Body of pancreas (tissue), 4 donors: ENCODE measurements at regions not wholly inside any gene's neighbourhood (a gene's known extent, or its start where the extent isn't known, plus 50 kb on each side); places are given as distances from the start of the nearest gene placed in this dataset.

Experiments
- CTCF ChIP-seq, 7 experiments: fragments of 450-650 bp in 4 of 7; fragments of 200-600 bp in 3 of 7; sonication (generic) in 3 of 7; IDR thresholded peaks; one replicate each; pipeline ENCODE4 v1.5.1; 2016 to 2019; ENCODE audit warnings: antibody characterized with exemption in 7 of 7
- POLR2A ChIP-seq, 3 donors: fragments of 450-650 bp; IDR thresholded peaks; one replicate each; pipeline ENCODE4 v1.6.1; 2016; ENCODE audit warnings: antibody characterized with exemption in 3 of 3, mild to moderate bottlenecking in 2 of 3

- TF ChIP-seq CTCF (IDR thresholded peaks at IDR 0.05) (no peak), POLR2A (IDR thresholded peaks at IDR 0.05) (no peak)
These were observed 559.3 kb upstream of the ARRDC4 start for GRCh38 chr15:97401195-97401594.
